PC-9 (cell line): ENCODE measurements at regions not wholly inside any gene's neighbourhood (a gene's known extent, or its start where the extent isn't known, plus 50 kb on each side); places are given as distances from the start of the nearest gene placed in this dataset.

Experiments
- BruUV-seq: library from RNA; stranded (reverse); fragments of 400-500 nt; replicated peaks from 2 replicates; lab custom pipeline; 2021; lab: Mats Ljungman, UMichigan
- CTCF ChIA-PET: fragments of 300-600 bp; sonication (Branson Sonifier 250); formaldehyde crosslinking; loops from one replicate; lab custom pipeline; 2022; ENCODE audit warnings: antibody characterized with exemption; lab: Charles Lee
- POLR2A ChIA-PET: fragments of 300-600 bp; sonication (Branson Sonifier 250); formaldehyde crosslinking; loops from one replicate; lab custom pipeline; 2022; ENCODE audit warnings: antibody characterized with exemption; ENCODE audit not compliant: unreplicated experiment; lab: Charles Lee
- DNase-seq, 2 experiments: peaks; one replicate each; pipeline versions ENCODE4 v3.0.0 to v3.0.0-alpha.2; 2015 to 2022; ENCODE audit warnings: mixed read lengths in 1 of 2
- H2AFZ ChIP-seq: fragments of 200-600 bp; sonication (generic); 2 replicates; pipeline ENCODE4 v1.8.1; 2017; ENCODE audit warnings: antibody characterized with exemption
- H3F3A ChIP-seq: fragments of 200-600 bp; sonication (generic); 2 replicates; pipeline ENCODE4 v1.8.1; 2017; ENCODE audit warnings: antibody characterized with exemption, mild to moderate bottlenecking, low read depth; ENCODE audit not compliant: insufficient read depth
- H3K27ac ChIP-seq: fragments of 200-600 bp; sonication (generic); 2 replicates; pipeline ENCODE4 v1.6.1; 2016; ENCODE audit warnings: mixed run types
- H3K27me3 ChIP-seq: fragments of 200-600 bp; sonication (generic); 2 replicates; pipeline ENCODE4 v1.6.1; 2016; ENCODE audit warnings: low read depth, mixed run types; ENCODE audit not compliant: insufficient read depth
- H3K36me3 ChIP-seq: fragments of 200-600 bp; sonication (generic); 2 replicates; pipeline ENCODE4 v1.6.1; 2016; ENCODE audit warnings: low read depth, mixed run types
- H3K4me1 ChIP-seq: fragments of 200-600 bp; sonication (generic); replicated peaks from 2 replicates; pipeline ENCODE4 v1.6.1; 2016; ENCODE audit warnings: mixed run types; ENCODE audit not compliant: insufficient read depth
- H3K4me2 ChIP-seq: fragments of 200-600 bp; sonication (generic); 2 replicates; pipeline ENCODE4 v1.6.1; 2017; ENCODE audit warnings: mixed run types
- H3K4me3 ChIP-seq: fragments of 200-600 bp; sonication (generic); 2 replicates; pipeline ENCODE4 v1.6.1; 2016; ENCODE audit warnings: mixed run types
- H3K79me2 ChIP-seq: fragments of 200-600 bp; sonication (generic); 2 replicates; pipeline ENCODE4 v1.6.1; 2017; ENCODE audit warnings: low read depth, mixed run types
- H3K9me2 ChIP-seq: fragments of 200-600 bp; sonication (generic); 2 replicates; pipeline ENCODE4 v1.8.1; 2017; ENCODE audit warnings: mild to moderate bottlenecking; ENCODE audit not compliant: insufficient read depth
- H3K9me3 ChIP-seq: fragments of 200-600 bp; sonication (generic); 2 replicates; pipeline ENCODE4 v1.8.1; 2016; ENCODE audit warnings: low read depth; ENCODE audit not compliant: insufficient read depth
- H4K20me1 ChIP-seq: fragments of 200-600 bp; sonication (generic); 2 replicates; pipeline ENCODE4 v1.8.1; 2017; ENCODE audit not compliant: insufficient read depth
- CTCF ChIP-seq: fragments of 200-600 bp; sonication (generic); conservative IDR thresholded peaks from 2 replicates; pipeline ENCODE4 v1.6.1; 2017; ENCODE audit warnings: mixed run types, antibody characterized with exemption, mild to moderate bottlenecking, moderate library complexity
- EZH2 ChIP-seq: fragments of 200-600 bp; sonication (generic); IDR thresholded peaks from 2 replicates; pipeline ENCODE4 v1.8.0; 2017; ENCODE audit warnings: antibody characterized with exemption, low read depth
- intact Hi-C: fragments of 100-400 bp; cut with micrococcal nuclease; formaldehyde crosslinking; loops from one replicate; pipeline ENCODE4 v1.10.0; 2022; ENCODE audit not compliant: unreplicated experiment

GRCh38 chr10:128956149-128956548 lies 510.9 kb upstream of the MGMT start:
- TF ChIP-seq EZH2: no peak
- TF ChIP-seq CTCF: no peak

DNA sequence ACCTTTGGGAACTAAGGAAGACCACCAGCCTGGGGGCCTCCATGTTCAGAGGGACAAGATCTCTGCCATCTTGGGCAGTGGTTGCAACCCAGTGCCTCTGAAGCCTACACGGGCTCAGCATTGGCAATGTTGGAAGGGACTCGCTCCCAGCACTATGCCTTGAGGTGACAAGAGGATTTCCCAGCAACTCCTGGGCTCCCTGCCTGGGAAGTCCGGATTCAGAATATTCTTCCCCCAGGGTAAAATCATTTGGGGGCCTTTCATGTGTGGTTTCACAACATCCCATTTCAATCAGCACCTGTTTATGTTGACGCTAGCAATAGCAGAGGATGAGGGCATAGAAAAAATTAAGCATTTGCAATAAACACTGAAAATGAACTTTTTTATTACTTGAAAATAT lies 509.8 kb upstream of the MGMT start:
- BruUV-seq: no TSS peak
- Histone ChIP-seq H3K9me3 (no peaks in the 10 kb centered on the region), H3K36me3 (no peaks in the 10 kb centered on the region), H3K9me2 (no peaks in the 10 kb centered on the region), H3K4me2 (no peak overlapping the region), H4K20me1 (no peaks in the 10 kb centered on the region), H3K79me2 (no peaks in the 10 kb centered on the region), H3K27me3 (peaks cover 42% of the 10 kb centered on the region), H3K27ac (no peak overlapping the region), H2AFZ (no peak overlapping the region), H3F3A (no peaks in the 10 kb centered on the region), H3K4me3 (no peak overlapping the region), H3K4me1 (no peaks in the 10 kb centered on the region)
- DNase-seq: no peak
- TF ChIP-seq CTCF: no peak
- no peak for TF ChIP-seq EZH2
- ChIA-PET POLR2A (no interaction called here), CTCF (no interaction called here)
- intact Hi-C loops: no loop called here

More at GRCh38 chr10:128956149-128956548, 510.9 kb upstream of the MGMT start:
- ChIA-PET CTCF (no interaction called here), POLR2A (no interaction called here)
- H4K20me1 ChIP-seq: no peaks in the 10 kb centered on the region
- no peaks in the 10 kb centered on the region for H3K36me3 ChIP-seq
- H3K27me3 ChIP-seq: peaks cover 34% of the 10 kb centered on the region
- no peaks in the 10 kb centered on the region for H3K9me2 ChIP-seq
- H3K4me1 ChIP-seq: no peaks in the 10 kb centered on the region
- H3F3A ChIP-seq: no peaks in the 10 kb centered on the region
- no peak overlapping the region for H3K4me2 ChIP-seq
- no peak overlapping the region for H3K27ac ChIP-seq
- BruUV-seq: no TSS peak
- H3K79me2 ChIP-seq: no peaks in the 10 kb centered on the region
- H2AFZ ChIP-seq: no peak overlapping the region
- no peak for DNase-seq
- intact Hi-C loops: no loop called here
- H3K4me3 ChIP-seq: no peak overlapping the region
- H3K9me3 ChIP-seq: no peaks in the 10 kb centered on the region

DNA sequence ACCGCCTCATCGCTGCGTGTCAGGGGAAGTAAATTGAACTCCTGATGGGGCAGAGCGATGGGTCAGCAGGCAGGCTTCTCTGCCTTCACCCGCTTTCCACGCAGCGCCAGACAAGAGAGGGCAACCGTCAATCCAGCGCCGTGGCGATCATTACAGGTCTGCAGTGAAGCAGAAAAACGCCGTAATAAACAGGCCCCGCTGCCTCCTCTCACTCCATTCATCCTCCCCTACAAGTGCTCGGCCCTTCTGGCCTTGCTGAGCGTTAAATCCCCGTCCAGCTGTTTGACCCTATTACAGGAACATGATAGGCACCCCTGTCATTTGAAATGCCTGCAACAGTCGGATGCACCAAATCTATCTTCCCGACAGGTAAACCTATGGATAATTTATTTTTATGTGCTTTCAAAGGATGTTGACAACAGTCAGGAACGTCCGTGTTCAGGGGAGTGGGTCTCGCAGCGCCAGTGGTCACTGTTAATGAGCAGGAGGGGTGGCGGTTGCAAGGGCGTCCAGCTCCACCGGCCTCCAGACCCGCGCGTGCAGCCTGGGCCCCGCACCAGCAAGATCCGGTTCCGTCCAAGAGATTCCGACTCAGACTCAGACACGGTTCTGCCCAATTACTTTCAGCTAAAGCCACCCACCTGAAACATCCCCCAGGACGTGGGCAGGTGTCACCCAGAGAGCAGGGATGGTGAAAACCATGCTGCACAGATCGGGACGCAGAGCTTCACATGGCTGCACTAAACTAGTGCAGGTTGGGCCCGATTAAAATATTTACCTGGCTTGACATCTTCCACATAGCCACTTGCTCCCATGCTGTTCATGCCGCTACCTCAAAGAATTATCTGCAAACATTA lies 508.0 kb upstream of the MGMT start:
- no peaks in the 10 kb centered on the region for H3K79me2 ChIP-seq
- intact Hi-C loops: no loop called here
- no peaks in the 10 kb centered on the region for H3K9me2 ChIP-seq
- TF ChIP-seq CTCF: no peak
- TF ChIP-seq EZH2: no peak
- H2AFZ ChIP-seq: no peak overlapping the region
- H4K20me1 ChIP-seq: no peaks in the 10 kb centered on the region
- CTCF ChIA-PET: no interaction called here
- H3K4me3 ChIP-seq: no peak overlapping the region
- no peak overlapping the region for H3K27ac ChIP-seq
- no peak overlapping the region for H3K4me2 ChIP-seq
- no TSS peak for BruUV-seq
- H3K9me3 ChIP-seq: no peaks in the 10 kb centered on the region
- DNase-seq: no peak
- H3F3A ChIP-seq: no peaks in the 10 kb centered on the region
- H3K36me3 ChIP-seq: no peaks in the 10 kb centered on the region
- POLR2A ChIA-PET: no interaction called here
- H3K27me3 ChIP-seq: peaks cover 57% of the 10 kb centered on the region
- no peaks in the 10 kb centered on the region for H3K4me1 ChIP-seq
